ENCODE measurements at regions not wholly inside any gene's neighbourhood (a gene's known extent, or its start where the extent isn't known, plus 50 kb on each side); places are given as distances from the start of the nearest gene placed in this dataset.
"Not testable (repeated sequence)": the region's sequence is repeated elsewhere in the genome, so short reads cannot be mapped to it uniquely, and the experiment has no call there.

- no peak for DNase-seq (ENCODE audit: low read depth)
Observed at GRCh38 chr5:35561396-35561795, 56.3 kb upstream of the SPEF2 start.

GRCh38 chr5:35557748-35558147, 59.9 kb upstream of the SPEF2 start:
- DNase-seq (ENCODE audit: low read depth) = no peak

DNA sequence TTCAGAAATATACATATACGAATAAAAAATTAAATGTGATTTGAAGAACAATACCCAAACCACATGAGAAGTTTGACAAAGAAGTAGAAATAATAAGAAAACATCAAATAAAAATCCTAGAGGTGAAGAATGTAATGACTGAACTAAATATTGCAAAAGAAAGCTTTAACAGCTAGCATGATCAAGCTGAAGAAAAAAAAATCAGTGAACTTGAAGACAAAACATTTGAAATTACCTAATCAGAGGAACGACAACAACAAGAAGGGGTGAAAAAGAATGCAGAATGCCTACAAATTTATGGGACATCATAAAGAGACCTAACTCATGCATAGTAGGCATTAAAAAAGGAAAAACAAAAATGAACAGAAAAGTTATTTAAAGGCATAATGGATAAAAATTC, 60.5 kb upstream of the SPEF2 start:
- no peak for DNase-seq (ENCODE audit: low read depth)

DNA sequence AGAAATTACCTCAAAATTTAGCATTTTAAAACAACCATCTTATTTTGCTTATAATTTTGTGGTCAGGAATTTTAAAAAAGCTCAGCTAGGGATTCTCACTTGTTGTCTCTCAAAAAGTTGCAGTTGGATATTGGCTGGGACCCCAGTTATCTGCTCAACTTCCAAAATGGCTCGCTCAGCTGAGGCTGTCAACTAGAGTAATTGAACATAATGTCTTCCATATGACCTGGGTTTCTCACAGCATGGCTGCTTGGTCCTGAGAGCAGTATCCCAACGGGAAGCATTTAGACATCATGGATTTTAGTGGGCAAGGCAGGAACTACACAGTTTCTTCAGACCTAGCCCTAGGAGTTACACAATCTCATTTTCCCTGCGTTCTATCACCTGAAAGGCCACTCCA, 63.6 kb upstream of the SPEF2 start:
- no peak for DNase-seq (ENCODE audit: low read depth)

- DNase-seq (ENCODE audit: low read depth) = no peak
Observed at GRCh38 chr5:35545190-35545589, 72.5 kb upstream of the SPEF2 start.

DNA sequence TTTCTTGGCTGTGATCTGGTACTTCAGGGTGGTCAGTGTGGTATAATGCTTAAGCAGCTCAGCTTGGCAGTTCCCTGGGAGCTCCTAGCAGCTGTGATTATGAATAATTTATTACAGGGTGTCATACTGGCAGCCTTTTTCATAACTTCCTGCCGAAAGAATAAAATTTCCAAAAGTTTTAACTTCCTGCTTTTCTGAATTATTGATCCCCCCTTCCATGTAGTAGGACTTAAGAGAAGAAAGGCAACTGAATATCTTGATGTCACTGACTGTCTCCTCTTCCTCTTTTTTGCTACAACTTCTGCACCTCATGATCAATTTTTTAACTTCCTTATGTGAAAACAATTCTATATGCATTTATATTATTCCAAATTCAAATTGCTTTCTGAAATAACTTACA, 74.3 kb upstream of the SPEF2 start:
- no peak for DNase-seq (ENCODE audit: low read depth)

GRCh38 chr5:35540002-35540401, 77.7 kb upstream of the SPEF2 start:
- DNase-seq (ENCODE audit: low read depth) = no peak

DNA sequence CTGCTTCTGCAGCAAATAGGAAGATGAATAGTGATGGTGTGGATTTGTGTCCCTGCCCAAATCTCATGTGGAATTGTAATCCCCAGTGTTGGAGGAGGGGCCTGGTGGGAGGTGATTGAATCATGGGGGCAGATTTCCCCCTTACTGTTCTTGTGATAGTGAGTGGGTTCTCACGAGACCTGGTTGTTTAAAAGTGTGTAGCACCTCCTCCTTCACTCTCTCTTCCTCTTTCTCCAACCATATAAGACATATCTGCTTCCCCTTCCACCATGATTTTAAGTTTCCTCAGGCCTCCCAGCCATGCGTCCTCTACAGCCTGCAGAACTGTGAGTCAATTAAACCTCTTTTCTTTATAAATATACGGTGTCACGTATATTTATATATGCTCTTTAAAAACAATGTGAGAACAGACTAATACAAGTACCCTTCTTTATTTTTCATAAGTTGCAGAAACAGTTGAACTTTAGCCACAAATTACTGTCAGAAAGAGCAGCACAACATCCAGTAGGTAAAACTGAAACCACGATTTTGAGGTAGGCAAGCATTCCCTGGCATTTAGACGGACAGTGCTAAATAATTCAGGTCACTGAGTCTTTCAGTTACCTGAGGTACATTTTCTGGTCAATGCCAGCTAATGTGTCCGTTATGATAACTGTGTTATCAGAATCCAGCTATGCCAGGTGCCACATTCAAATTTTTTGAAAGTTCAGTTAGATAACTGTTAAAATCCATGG, 79.3 kb upstream of the SPEF2 start:
- no peak for DNase-seq (ENCODE audit: low read depth)

DNA sequence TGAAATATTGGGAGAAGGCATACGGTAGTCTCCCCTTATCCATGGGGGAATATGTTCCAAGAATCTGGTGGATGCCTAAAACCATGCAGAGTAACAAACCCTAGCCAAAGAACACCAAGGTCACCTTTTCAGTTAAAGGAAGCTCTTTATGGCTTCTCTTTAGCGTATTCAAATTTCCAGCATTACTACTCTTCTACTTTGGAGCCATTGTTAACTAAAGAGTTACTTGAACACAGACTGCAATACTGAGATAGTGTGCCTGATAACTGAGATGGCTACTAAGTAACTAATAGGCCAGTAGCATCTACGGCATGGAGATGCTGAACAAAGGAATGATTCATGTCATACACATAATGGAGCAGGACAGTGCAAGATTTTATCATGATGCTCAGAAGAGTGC, 84.5 kb upstream of the SPEF2 start:
- no peak for DNase-seq (ENCODE audit: low read depth)

- DNase-seq (ENCODE audit: low read depth) = not testable (repeated sequence)
Observed at GRCh38 chr5:35531553-35531952, 86.1 kb upstream of the SPEF2 start.

GRCh38 chr5:35518104-35518503, 99.6 kb upstream of the SPEF2 start:
- no peak for DNase-seq (ENCODE audit: low read depth)

DNA sequence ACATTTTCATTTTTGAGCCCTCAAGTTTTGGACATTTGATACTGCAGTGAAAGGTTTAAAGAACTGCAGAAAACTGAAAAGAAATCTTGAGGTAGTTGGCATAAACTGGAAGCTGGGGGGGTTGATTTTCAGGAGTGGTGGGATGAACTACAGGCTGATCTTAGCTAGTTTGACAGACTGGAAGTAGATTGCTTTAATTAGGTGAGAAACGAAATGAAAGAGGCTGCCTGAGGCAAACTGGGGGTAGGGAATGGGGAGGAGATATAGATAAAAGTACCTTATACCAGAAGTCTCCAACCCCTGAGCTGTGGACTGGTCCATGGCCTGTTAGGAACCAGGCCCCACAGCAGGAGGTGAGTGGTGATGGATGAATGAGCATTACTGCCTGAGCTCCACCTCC, 101.4 kb upstream of the SPEF2 start:
- no peak for DNase-seq (ENCODE audit: low read depth)

DNA sequence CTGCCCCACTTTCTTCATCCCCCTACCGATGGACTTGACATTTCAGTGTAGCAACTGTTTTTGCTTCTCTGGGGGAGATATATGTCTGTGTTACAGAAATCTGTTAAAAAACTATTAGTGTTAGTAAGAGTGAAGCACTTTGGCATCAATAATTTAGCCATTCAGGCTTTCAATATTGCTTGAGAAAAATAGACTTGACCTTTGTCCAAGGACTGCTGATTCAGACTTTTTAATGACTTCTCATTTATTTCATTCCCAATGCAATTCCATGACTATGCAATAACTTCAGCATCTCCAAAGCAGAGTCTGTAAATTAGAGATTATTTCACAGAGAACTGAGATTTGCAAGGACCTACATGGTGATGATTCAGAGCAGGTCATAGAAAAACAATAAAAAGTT, 104.1 kb upstream of the SPEF2 start:
- no peak for DNase-seq (ENCODE audit: low read depth)

- no peak for DNase-seq (ENCODE audit: low read depth)
Observed at GRCh38 chr5:35502206-35502605, 115.5 kb upstream of the SPEF2 start.

- DNase-seq (ENCODE audit: low read depth) = no peak
Observed at GRCh38 chr5:35488791-35489190, 128.9 kb upstream of the SPEF2 start.

DNA sequence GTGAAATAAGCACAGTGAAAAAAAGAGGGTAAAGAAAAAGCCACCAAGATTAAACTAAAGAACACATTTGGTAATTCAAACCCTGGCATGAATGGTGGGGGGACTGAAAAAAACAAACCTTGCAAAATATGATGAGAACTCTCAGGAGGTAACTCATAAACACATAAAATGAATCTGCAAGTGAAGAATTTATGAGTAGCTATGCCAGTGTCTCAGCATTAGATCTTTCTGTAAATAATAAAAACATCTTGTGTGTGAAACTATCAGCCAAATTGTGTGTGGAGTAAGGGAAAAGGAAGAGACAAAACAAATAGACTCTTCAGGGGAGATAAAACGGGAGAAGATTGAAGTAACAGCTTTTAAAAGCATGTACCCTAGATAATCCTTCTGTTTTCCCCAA, 129.6 kb upstream of the SPEF2 start:
- DNase-seq (ENCODE audit: low read depth) = no peak

- no peak for DNase-seq (ENCODE audit: low read depth)
Observed at GRCh38 chr5:35487233-35488025, 130.2 kb upstream of the SPEF2 start.

DNA sequence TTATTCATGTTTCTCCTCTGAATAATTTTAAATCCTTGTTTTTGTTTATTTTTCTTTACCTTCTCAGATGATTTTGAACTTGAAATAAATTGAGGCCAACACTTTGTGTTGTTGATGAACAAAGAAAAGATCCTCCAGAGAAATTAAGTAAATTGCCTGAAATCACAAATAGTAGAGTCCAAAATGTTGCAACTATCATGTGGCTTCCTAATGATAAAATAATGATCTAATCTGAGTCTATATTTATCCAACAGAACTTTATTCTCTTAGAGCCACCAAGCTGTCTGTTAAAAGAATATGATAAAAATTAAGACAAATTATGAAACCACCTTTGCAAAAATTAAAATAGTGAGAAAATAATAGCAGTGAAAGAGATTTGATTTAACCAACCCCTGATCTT, 132.2 kb upstream of the SPEF2 start:
- DNase-seq (ENCODE audit: low read depth) = no peak

GRCh38 chr5:35484241-35484640, 133.4 kb upstream of the SPEF2 start:
- DNase-seq (ENCODE audit: low read depth) = no peak

DNA sequence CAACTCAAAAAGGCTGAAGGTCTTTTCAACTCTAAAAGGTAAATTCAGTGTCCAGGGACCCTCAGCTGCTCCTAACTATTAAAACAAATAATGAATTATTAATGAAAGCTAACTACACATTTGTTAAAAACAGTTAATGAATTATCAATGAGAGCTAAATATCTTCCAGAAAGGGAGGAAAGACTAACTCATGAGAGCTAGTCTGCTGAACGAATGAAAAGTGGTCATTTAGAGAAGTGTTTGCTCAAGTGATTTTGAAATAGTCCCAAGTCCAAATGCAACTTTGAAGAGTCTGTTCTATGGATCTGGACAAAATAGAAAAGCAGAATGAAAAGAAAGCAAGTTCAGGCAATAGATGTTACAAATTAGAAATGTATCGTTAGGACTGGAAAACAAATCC, 133.9 kb upstream of the SPEF2 start:
- DNase-seq (ENCODE audit: low read depth) = no peak

- peak; percentile 11 for DNase-seq (ENCODE audit: low read depth)
Observed at GRCh38 chr5:35483191-35483590, 134.5 kb upstream of the SPEF2 start.

DNA sequence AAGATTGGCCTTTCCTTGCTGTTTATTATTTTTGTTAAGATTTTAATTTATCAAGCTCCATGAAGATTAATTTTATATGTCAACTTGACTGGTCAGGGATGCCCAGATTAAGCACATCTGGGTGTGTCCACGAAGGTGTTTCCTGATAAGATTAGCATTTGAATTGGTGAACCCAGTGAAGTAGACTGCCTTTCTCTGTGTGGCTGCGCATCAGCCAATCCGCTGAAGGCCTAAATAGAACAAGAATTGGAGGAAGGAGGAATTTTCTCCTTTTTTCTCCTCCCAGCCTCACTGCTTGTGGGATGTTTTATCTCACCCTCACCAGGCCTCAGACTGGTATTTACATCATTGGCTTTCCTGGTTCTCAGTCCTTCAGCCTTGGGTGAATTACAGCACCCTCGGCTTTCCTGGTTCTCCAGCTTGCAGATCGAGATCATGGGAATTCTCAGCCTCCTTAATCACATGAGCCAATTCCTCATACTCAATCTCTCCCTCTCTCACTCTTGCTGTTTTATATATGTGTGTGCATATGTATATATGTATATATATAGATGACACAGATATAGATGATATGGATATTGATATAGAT, 135.4 kb upstream of the SPEF2 start:
- DNase-seq (ENCODE audit: low read depth) = no peak
